ENCODE measurements at regions not wholly inside any gene's neighbourhood (a gene's known extent, or its start where the extent isn't known, plus 50 kb on each side); places are given as distances from the start of the nearest gene placed in this dataset.
"Not testable (repeated sequence)": the region's sequence is repeated elsewhere in the genome, so short reads cannot be mapped to it uniquely, and the experiment has no call there.

GRCh38 chr1:121443001-121443540 is 258.3 kb downstream of the SRGAP2C start:
- H3K4me3 ChIP-seq (ENCODE audit: low read depth, low read length): no peak overlapping the region
- H3K27me3 ChIP-seq (replicated peaks): no peaks in the 10 kb centered on the region
- no peak for TF ChIP-seq CTCF (IDR thresholded peaks at IDR 0.05; ENCODE audit: low read depth, low read length, missing control alignments)
- in situ Hi-C loops (cut with HindIII; ENCODE audit: low pct_ligation_motif_present, low sequenced_read_pairs): no loop called here
- no peaks in the 10 kb centered on the region for H3K36me3 ChIP-seq (replicated peaks)
- no peak for DNase-seq
- no peak overlapping the region for H3K27ac ChIP-seq

GRCh38 chr1:121444096-121444495 is 259.3 kb downstream of the SRGAP2C start:
- no peak for TF ChIP-seq CTCF (IDR thresholded peaks at IDR 0.05; ENCODE audit: low read depth, low read length, missing control alignments)
- in situ Hi-C loops (cut with HindIII; ENCODE audit: low pct_ligation_motif_present, low sequenced_read_pairs): no loop called here
- Histone ChIP-seq H3K4me3 (ENCODE audit: low read depth, low read length) (no peak overlapping the region), H3K27me3 (replicated peaks) (no peaks in the 10 kb centered on the region), H3K36me3 (replicated peaks) (no peaks in the 10 kb centered on the region), H3K27ac (no peak overlapping the region)
- DNase-seq: no peak

- in situ Hi-C loops (cut with HindIII; ENCODE audit: low pct_ligation_motif_present, low sequenced_read_pairs): no loop called here
- H3K27me3 ChIP-seq (replicated peaks): no peaks in the 10 kb centered on the region
- no peak for TF ChIP-seq CTCF (IDR thresholded peaks at IDR 0.05; ENCODE audit: low read depth, low read length, missing control alignments)
- no peak overlapping the region for H3K4me3 ChIP-seq (ENCODE audit: low read depth, low read length)
- DNase-seq: no peak
- no peaks in the 10 kb centered on the region for H3K36me3 ChIP-seq (replicated peaks)
- no peak overlapping the region for H3K27ac ChIP-seq
Measured at GRCh38 chr1:121445679-121446078, 260.9 kb downstream of the SRGAP2C start.

- DNase-seq; H3K27ac ChIP-seq; H3K36me3 ChIP-seq (replicated peaks); in situ Hi-C loops (cut with HindIII; ENCODE audit: low pct_ligation_motif_present, low sequenced_read_pairs); H3K4me3 ChIP-seq (ENCODE audit: low read depth, low read length); H3K27me3 ChIP-seq (replicated peaks): not testable (repeated sequence)
Measured at GRCh38 chr1:121447280-121447923, 262.6 kb downstream of the SRGAP2C start.

- in situ Hi-C loops (cut with HindIII; ENCODE audit: low pct_ligation_motif_present, low sequenced_read_pairs); H3K4me3 ChIP-seq (ENCODE audit: low read depth, low read length); DNase-seq; H3K27ac ChIP-seq; H3K27me3 ChIP-seq (replicated peaks); H3K36me3 ChIP-seq (replicated peaks): not testable (repeated sequence)
Measured at GRCh38 chr1:121448064-121448463, 263.3 kb downstream of the SRGAP2C start.

- DNase-seq: no peak
- H3K36me3 ChIP-seq (replicated peaks): no peaks in the 10 kb centered on the region
- H3K4me3 ChIP-seq (ENCODE audit: low read depth, low read length): no peak overlapping the region
- TF ChIP-seq CTCF (IDR thresholded peaks at IDR 0.05; ENCODE audit: low read depth, low read length, missing control alignments): no peak
- in situ Hi-C loops (cut with HindIII; ENCODE audit: low pct_ligation_motif_present, low sequenced_read_pairs): no loop called here
- H3K27ac ChIP-seq: no peak overlapping the region
- H3K27me3 ChIP-seq (replicated peaks): no peaks in the 10 kb centered on the region
Measured at GRCh38 chr1:121448851-121449250, 264.1 kb downstream of the SRGAP2C start.

- DNase-seq: no peak
- TF ChIP-seq CTCF (IDR thresholded peaks at IDR 0.05; ENCODE audit: low read depth, low read length, missing control alignments): no peak
- in situ Hi-C loops (cut with HindIII; ENCODE audit: low pct_ligation_motif_present, low sequenced_read_pairs): no loop called here
- no peaks in the 10 kb centered on the region for H3K27me3 ChIP-seq (replicated peaks)
- H3K36me3 ChIP-seq (replicated peaks): no peaks in the 10 kb centered on the region
- H3K27ac ChIP-seq: no peak overlapping the region
- H3K4me3 ChIP-seq (ENCODE audit: low read depth, low read length): no peak overlapping the region
Measured at GRCh38 chr1:121452484-121452883, 267.7 kb downstream of the SRGAP2C start.

All from brain microvascular endothelial cell (primary cell).